WERI-Rb-1 (cell line): ENCODE measurements at regions not wholly inside any gene's neighbourhood (a gene's known extent, or its start where the extent isn't known, plus 50 kb on each side); places are given as distances from the start of the nearest gene placed in this dataset.

Source experiments
- DNase-seq: peaks from one replicate; pipeline ENCODE4 v3.0.0-alpha.2; 2020
- H3K27ac ChIP-seq: fragments of 250-450 bp; sonication (Bioruptor Pico); 2 replicates; pipeline ENCODE4 v1.5.1; 2020; ENCODE audit warnings: mild to moderate bottlenecking, moderate library complexity
- H3K27me3 ChIP-seq: fragments of 250-450 bp; sonication (Bioruptor Pico); 2 replicates; pipeline ENCODE4 v1.5.1; 2021; ENCODE audit warnings: mild to moderate bottlenecking, low read depth, moderate library complexity; ENCODE audit not compliant: insufficient read depth, severe bottlenecking
- H3K36me3 ChIP-seq: fragments of 250-450 bp; sonication (Bioruptor Pico); 2 replicates; pipeline ENCODE4 v1.5.1; 2020; ENCODE audit warnings: mild to moderate bottlenecking, moderate library complexity
- H3K4me3 ChIP-seq: 2 replicates; pipeline ENCODE4 v1.5.1; 2011; ENCODE audit warnings: low read depth, mild to moderate bottlenecking, control low read depth, low read length
- H3K9me3 ChIP-seq: fragments of 250-450 bp; sonication (Bioruptor Pico); 2 replicates; pipeline ENCODE4 v1.5.1; 2021; ENCODE audit warnings: mild to moderate bottlenecking, moderate library complexity; ENCODE audit not compliant: severe bottlenecking
- TF ChIP-seq, protein P1 (sequence below): IDR thresholded peaks from 2 replicates; pipeline ENCODE4 v1.5.1; 2011; ENCODE audit warnings: low read depth, mild to moderate bottlenecking, control low read depth, inconsistent platforms, low read length

DNA sequence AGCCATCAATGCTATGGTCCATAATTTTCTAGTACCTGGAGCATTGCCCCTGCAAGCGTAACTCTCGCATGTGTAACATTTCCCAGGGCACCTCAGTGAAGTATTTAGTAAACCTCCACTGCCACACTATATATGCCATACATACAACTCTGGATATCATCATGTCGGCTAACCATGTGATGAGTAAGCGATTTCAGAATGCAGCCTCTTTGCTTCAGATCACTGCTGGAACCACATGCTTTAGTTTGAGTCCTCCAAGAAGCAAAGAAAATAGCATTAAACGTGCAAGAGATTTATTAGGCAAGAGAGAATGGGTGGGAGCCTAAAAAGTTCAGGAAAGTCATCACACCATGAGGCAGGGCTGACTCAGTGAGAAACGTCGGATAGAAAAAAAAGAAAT is 635.6 kb upstream of the SLITRK5 start:
- Histone ChIP-seq H3K4me3 (no peak overlapping the region), H3K36me3 (no peaks in the 10 kb centered on the region), H3K27ac (no peak overlapping the region), H3K9me3 (no peaks in the 10 kb centered on the region), H3K27me3 (no peaks in the 10 kb centered on the region)
- TF ChIP-seq, protein P1, sequence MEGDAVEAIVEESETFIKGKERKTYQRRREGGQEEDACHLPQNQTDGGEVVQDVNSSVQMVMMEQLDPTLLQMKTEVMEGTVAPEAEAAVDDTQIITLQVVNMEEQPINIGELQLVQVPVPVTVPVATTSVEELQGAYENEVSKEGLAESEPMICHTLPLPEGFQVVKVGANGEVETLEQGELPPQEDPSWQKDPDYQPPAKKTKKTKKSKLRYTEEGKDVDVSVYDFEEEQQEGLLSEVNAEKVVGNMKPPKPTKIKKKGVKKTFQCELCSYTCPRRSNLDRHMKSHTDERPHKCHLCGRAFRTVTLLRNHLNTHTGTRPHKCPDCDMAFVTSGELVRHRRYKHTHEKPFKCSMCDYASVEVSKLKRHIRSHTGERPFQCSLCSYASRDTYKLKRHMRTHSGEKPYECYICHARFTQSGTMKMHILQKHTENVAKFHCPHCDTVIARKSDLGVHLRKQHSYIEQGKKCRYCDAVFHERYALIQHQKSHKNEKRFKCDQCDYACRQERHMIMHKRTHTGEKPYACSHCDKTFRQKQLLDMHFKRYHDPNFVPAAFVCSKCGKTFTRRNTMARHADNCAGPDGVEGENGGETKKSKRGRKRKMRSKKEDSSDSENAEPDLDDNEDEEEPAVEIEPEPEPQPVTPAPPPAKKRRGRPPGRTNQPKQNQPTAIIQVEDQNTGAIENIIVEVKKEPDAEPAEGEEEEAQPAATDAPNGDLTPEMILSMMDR = no peak
- DNase-seq = no peak

GRCh38 chr13:87042946-87043345 is 628.2 kb upstream of the SLITRK5 start:
- Histone ChIP-seq H3K36me3 (no peaks in the 10 kb centered on the region), H3K27me3 (no peaks in the 10 kb centered on the region), H3K9me3 (no peaks in the 10 kb centered on the region), H3K27ac (no peak overlapping the region), H3K4me3 (no peak overlapping the region)
- TF ChIP-seq, protein P1 = no peak
- DNase-seq = no peak

GRCh38 chr13:87052731-87053130 is 618.4 kb upstream of the SLITRK5 start:
- no peak for DNase-seq
- no peak overlapping the region for H3K4me3 ChIP-seq
- H3K27me3 ChIP-seq = no peaks in the 10 kb centered on the region
- TF ChIP-seq, protein P1 = no peak
- no peaks in the 10 kb centered on the region for H3K36me3 ChIP-seq
- no peak overlapping the region for H3K27ac ChIP-seq
- no peaks in the 10 kb centered on the region for H3K9me3 ChIP-seq

DNA sequence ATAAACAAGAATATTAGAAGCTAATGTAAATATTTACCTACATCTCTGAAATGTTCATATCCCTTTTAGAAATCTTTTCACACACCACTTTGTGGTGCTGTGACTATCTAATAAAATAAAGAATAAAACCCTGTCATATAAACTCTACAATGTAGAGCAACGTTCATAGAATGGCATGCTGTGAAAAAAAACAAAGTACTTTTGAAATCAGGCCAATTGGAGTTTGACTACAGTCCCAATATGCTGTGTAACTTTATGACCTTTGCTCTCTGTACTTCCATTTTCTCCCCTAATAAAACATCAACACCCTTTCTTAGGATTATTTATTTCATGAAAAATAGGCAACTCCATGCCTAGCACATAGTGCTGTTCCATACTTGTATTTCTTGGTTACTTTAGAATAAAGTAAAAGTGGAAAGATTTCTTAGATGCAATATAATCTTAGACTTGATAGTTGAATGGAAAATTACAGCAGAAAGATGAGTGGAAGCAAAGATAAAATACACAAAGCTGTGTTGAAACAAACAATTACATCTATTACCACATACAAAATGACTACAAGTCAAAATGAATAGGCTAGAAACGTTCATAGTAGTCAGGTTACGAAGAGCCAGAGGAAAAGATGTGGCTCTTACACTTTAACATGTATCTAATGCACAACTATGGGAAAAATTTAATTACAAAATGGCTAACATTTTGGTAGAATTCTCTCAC is 613.2 kb upstream of the SLITRK5 start:
- Histone ChIP-seq H3K36me3 (no peaks in the 10 kb centered on the region), H3K9me3 (no peaks in the 10 kb centered on the region), H3K4me3 (no peak overlapping the region), H3K27me3 (no peaks in the 10 kb centered on the region), H3K27ac (no peak overlapping the region)
- no peak for DNase-seq
- TF ChIP-seq, protein P1 = no peak

DNA sequence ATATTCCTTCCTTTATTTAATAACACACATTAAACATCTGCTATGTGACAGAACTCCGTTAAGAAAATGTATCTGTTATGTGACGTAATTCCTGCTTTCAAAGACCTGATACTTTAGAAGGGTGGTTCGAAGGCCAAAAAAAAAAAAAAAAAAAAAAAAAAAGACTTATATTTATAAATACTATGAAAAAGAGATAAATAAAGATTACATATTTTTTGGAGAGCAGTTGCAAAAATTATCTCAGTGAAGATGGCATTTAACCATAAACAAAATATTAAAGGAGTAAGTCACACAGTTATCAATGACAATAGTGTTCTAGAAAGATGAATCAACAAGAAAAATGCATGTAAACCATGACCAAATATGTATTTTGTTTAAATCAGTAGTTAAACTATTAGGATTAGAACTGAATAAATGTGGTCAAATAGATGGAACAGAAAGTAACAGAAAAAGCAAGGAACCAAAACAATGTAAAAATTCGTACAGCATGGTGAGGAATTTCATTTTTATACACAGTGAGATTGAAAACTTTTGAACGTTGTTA is 612.3 kb upstream of the SLITRK5 start:
- DNase-seq = no peak
- Histone ChIP-seq H3K36me3 (no peaks in the 10 kb centered on the region), H3K9me3 (no peaks in the 10 kb centered on the region), H3K27ac (no peak overlapping the region), H3K4me3 (no peak overlapping the region), H3K27me3 (no peaks in the 10 kb centered on the region)
- TF ChIP-seq, protein P1 = no peak
